ENCODE measurements at regions not wholly inside any gene's neighbourhood (a gene's known extent, or its start where the extent isn't known, plus 50 kb on each side); places are given as distances from the start of the nearest gene placed in this dataset.

GRCh38 chr9:129489838-129490582 lies 130.9 kb downstream of the C9orf50 start:
- DNase-seq (ENCODE audit: low read depth, low spot score) = peak; percentile 51

GRCh38 chr9:129487658-129488483 lies 133.0 kb downstream of the C9orf50 start:
- DNase-seq (ENCODE audit: low read depth, low spot score) = peak; percentile 73

GRCh38 chr9:129486756-129487657 lies 133.9 kb downstream of the C9orf50 start:
- DNase-seq (ENCODE audit: low read depth, low spot score) = peak; percentile 62

- no peak for DNase-seq (ENCODE audit: low read depth, low spot score)
Observed at GRCh38 chr9:129485145-129485774, 135.6 kb downstream of the C9orf50 start.

- DNase-seq (ENCODE audit: low read depth, low spot score) = no peak
Observed at GRCh38 chr9:129484352-129485000, 136.4 kb downstream of the C9orf50 start.

GRCh38 chr9:129483415-129484351 lies 137.2 kb downstream of the C9orf50 start:
- peak; percentile 93 for DNase-seq (ENCODE audit: low read depth, low spot score)

- peak; percentile 97 for DNase-seq (ENCODE audit: low read depth, low spot score)
Observed at GRCh38 chr9:129482521-129483414, 138.1 kb downstream of the C9orf50 start.

GRCh38 chr9:129481810-129482511 lies 138.9 kb downstream of the C9orf50 start:
- peak; percentile 70 for DNase-seq (ENCODE audit: low read depth, low spot score)

- DNase-seq (ENCODE audit: low read depth, low spot score) = no peak
Observed at GRCh38 chr9:129481424-129481809, 139.5 kb downstream of the C9orf50 start.

- no peak for DNase-seq (ENCODE audit: low read depth, low spot score)
Observed at GRCh38 chr9:129480745-129481144, 140.2 kb downstream of the C9orf50 start.

GRCh38 chr9:129480227-129480626 lies 140.7 kb downstream of the C9orf50 start:
- DNase-seq (ENCODE audit: low read depth, low spot score) = no peak

GRCh38 chr9:129479631-129480011 lies 141.3 kb downstream of the C9orf50 start:
- DNase-seq (ENCODE audit: low read depth, low spot score) = no peak

GRCh38 chr9:129478961-129479630 lies 141.8 kb downstream of the C9orf50 start:
- DNase-seq (ENCODE audit: low read depth, low spot score) = no peak

GRCh38 chr9:129478461-129478860 lies 142.4 kb downstream of the C9orf50 start:
- DNase-seq (ENCODE audit: low read depth, low spot score) = no peak

- DNase-seq (ENCODE audit: low read depth, low spot score) = no peak
Observed at GRCh38 chr9:129476821-129477611, 143.9 kb downstream of the C9orf50 start.

GRCh38 chr9:129474740-129475404 lies 146.0 kb downstream of the C9orf50 start:
- DNase-seq (ENCODE audit: low read depth, low spot score) = no peak

All from astrocyte of the hippocampus (primary cell).